ENCODE measurements at regions not wholly inside any gene's neighbourhood (a gene's known extent, or its start where the extent isn't known, plus 50 kb on each side); places are given as distances from the start of the nearest gene placed in this dataset.

GRCh38 chr1:187454010-187454409 lies 625.3 kb downstream of the PLA2G4A start:
- no peak for DNase-seq

DNA sequence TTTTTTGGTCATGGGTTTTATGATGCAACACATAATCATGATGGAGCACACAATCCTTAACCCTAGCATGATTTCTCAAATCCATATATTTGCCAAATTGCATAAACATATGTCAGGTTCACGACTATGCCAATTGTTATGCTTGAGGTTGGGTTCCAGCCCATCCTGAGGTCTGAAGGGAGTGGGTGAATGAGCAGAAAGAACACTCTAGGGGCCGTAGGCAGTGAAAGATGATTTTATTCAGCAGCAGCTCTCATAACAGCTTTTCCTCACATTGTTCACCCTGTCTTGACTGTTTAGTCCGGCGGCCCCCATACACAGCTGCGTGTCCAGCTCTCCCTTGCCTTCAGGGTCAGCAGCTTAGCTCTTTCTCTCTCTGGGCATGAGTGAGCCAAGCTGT lies 627.7 kb downstream of the PLA2G4A start:
- no peak for DNase-seq

DNA sequence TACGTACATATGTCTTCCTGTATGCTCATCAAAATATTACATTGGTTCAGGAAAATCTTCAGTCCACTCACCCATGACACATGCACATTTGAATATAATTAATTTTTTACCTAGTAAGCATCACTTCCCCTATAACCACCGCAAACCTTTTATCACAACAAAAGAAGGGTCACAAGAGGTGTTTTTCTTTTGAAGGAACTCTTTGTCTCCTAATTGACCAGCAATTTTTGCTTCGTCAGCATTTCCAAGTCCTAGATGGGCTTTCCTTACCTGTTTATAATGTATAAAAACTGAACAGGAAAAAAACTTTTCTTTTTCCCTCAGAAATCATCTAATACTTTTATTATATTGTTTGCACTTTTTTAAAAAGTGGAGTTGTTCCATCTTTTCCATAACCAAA lies 631.3 kb downstream of the PLA2G4A start:
- DNase-seq: no peak

GRCh38 chr1:187464320-187464719 lies 635.6 kb downstream of the PLA2G4A start:
- DNase-seq: no peak

GRCh38 chr1:187465441-187465840 lies 636.7 kb downstream of the PLA2G4A start:
- no peak for DNase-seq

GRCh38 chr1:187469836-187470235 lies 641.1 kb downstream of the PLA2G4A start:
- DNase-seq: no peak

- DNase-seq: peak; percentile 46
These were observed 642.8 kb downstream of the PLA2G4A start for GRCh38 chr1:187471555-187471954.

- peak; percentile 53 for DNase-seq
These were observed 645.6 kb downstream of the PLA2G4A start for GRCh38 chr1:187474336-187474735.

DNA sequence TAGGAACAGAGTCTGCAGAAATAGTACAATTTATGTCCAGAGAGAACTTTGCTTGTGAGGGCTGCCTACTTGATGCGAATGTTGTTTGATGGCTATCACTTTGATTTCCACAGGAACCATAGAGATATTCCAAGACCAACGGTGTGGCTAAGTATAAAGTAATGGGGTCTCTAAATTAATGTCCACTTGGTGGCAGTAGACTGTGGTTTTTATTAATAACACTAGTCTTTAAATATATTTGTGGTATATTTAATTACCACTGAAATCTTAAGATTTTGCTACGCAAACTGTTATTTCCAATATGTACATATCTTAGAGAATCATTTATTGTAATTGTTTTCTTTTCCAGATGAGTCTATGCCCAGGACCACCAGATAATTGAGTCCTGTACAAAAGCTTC lies 647.9 kb downstream of the PLA2G4A start:
- peak; percentile 8 for DNase-seq

GRCh38 chr1:187477103-187477502 lies 648.4 kb downstream of the PLA2G4A start:
- DNase-seq: peak; percentile 60

- DNase-seq: no peak
These were observed 648.8 kb downstream of the PLA2G4A start for GRCh38 chr1:187477535-187477934.

GRCh38 chr1:187481581-187482148 lies 652.9 kb downstream of the PLA2G4A start:
- no peak for DNase-seq

- DNase-seq: no peak
These were observed 661.5 kb downstream of the PLA2G4A start for GRCh38 chr1:187490266-187490665.

DNA sequence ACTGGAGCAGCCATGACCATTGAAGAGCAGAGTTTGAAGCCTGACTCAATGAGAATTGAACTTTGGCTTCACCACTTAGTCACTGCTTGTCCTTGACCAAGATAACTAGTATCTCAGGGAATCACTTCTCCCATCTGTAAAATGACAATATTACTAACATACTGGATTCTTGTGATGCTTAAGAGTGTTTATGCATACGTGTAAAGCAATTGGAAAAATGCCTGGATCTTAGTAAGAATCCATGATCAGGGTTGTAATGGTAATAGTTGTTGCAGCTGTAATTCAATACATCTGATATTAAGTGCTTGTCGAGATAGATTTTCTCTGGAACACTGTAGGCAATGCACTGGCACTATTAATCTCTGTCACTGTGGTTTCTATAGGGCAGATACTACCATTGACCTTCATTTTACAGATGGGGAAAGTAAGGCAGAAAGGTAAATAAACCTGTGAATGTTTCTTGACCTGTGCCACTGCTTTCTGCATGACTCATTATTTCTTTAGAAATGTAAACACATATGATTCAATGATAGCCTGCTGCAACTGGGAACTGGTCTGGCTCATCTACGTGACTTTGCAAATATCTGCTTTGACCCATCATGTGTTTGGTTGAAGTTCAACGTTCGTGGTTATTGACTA lies 662.5 kb downstream of the PLA2G4A start:
- peak; percentile 71 for DNase-seq

DNA sequence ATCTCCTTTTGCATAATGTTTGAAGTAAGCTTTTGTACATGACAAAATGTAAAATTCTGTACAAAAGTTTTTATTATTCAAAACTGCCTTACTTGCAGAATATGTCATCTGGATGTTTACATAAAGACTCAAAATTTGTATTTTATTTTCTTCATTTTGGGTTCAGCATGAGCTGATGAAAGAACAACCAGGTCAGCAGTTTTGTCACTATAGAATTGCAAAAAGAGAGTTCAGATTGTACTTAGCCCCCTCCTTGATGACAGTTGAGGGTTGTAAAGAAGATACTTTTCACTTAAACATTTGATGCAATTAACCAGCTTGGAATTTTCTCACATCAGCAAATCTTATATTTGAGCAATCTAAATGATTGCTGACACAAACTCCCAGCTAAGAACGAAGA lies 669.3 kb downstream of the PLA2G4A start:
- DNase-seq: no peak

DNA sequence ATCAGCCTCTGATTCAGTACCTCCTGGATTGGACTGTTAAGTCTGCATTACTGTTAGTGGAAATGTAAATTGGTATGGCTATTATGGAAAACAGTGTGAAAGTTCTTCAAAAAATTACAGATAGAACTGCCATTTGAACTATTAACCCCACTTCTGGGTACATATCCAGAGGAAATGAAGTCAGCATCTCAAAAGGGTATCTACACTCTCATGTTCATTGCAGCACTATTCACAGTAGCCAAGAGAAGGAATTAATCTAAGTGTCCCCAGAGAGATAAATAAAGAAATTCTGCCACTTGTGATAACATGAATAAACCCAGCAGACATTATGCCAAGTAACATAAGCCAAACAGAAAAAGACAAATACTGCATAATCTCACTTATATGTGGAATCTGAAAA lies 676.0 kb downstream of the PLA2G4A start:
- DNase-seq: no peak

GRCh38 chr1:187509091-187509490 lies 680.3 kb downstream of the PLA2G4A start:
- DNase-seq: no peak

DNA sequence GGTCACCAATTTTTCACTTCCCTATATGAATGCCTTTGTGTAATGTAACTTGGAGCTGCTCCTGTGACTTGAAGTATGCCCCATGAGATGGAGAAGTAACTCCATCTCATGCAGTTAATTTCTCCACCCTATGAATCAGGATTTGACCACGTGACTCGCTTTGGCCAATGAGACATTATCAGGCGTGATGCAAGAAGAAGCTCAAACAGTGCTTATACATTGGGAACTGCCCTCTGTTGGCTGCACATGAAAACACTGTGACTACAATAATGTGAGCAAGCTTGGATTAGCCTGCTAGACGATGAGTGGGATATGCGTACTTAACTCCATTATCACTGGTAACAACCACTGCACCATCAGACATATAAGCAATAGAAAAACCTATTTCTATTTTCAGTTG lies 684.4 kb downstream of the PLA2G4A start:
- no peak for DNase-seq

- DNase-seq: no peak
These were observed 685.4 kb downstream of the PLA2G4A start for GRCh38 chr1:187514110-187514509.

DNA sequence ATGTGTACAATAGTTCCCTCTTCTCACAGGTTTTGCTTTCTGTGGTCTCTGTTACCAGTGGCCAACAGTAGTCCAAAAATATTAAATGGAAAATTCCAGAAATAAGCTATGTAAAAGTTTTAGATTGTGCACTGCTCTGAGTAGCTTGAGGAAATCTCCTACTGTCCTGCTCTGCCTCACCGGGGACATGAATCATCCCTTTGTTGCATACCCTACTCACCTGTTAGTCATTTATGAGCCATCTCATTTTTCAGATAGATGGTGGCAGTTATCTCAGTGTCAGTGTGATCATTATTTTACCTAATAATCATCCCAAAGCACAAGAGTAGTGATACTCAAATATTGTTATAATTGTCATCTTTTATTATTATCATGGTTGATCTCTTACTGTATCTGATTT lies 688.1 kb downstream of the PLA2G4A start:
- no peak for DNase-seq

- DNase-seq: no peak
These were observed 688.8 kb downstream of the PLA2G4A start for GRCh38 chr1:187517546-187517945.

DNA sequence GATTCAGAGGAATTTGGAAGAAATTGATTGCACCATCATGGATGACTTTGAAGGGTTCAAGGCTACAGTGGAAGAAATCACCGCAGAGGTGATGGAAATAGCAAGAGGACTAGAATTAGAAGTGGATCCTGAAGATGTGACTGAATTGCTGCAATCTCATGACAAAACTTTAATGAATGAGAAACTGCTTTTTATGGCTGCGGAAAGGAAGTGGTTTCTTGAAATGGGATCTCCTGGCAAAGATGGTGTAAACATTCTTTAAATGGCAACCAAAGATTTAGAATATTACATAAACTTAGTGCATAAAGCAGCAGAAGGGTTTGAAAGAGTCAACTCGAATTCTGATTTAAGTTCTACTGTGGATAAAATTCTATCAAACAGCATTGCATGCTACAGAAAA lies 698.6 kb downstream of the PLA2G4A start:
- DNase-seq: no peak

- no peak for DNase-seq
These were observed 709.2 kb downstream of the PLA2G4A start for GRCh38 chr1:187537936-187538335.

- no peak for DNase-seq
These were observed 720.8 kb downstream of the PLA2G4A start for GRCh38 chr1:187549540-187549939.

DNA sequence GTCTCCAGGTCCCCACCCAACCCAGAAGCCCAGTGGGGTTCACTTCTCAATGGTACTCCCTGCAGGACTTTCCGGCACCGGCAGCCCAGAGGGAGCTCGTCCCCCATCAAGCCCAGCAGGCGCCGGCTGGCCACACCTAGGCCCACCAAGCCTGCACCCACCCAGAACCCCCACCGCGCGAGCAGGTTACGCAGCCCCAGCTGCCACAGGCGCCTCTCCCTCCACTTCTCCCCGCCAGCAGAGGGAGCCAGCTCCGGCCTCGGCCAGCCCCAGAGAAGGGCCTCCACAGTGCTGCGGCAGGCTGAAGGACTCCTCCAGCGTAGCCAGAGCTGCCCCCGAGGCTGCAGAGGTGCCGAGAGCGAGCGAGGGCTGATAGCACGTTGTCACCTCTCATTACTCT lies 722.3 kb downstream of the PLA2G4A start:
- no peak for DNase-seq
